ENCODE measurements at regions not wholly inside any gene's neighbourhood (a gene's known extent, or its start where the extent isn't known, plus 50 kb on each side); places are given as distances from the start of the nearest gene placed in this dataset.

GRCh38 chr21:31570824-31571566 is 88.5 kb upstream of the SOD1 start:
- H3K27ac Mint-ChIP-seq: no peak overlapping the region
- no peak for TF ChIP-seq CTCF (IDR thresholded peaks at IDR 0.05; ENCODE audit: unreplicated experiment)
- peaks cover 3% of the 10 kb centered on the region for H3K27me3 Mint-ChIP-seq
- peaks cover 6% of the 10 kb centered on the region for H3K4me1 Mint-ChIP-seq (ENCODE audit: low read depth)
- H3K4me3 Mint-ChIP-seq (ENCODE audit: low read depth): no peak overlapping the region
- peaks cover 4% of the 10 kb centered on the region for H3K36me3 Mint-ChIP-seq (ENCODE audit: insufficient read depth)
- H3K9me3 Mint-ChIP-seq (ENCODE audit: low read depth): peaks cover 8% of the 10 kb centered on the region
- DNase-seq (ENCODE audit: low spot score, unreplicated experiment): no peak

- no peak for DNase-seq (ENCODE audit: low spot score, unreplicated experiment)
- H3K4me1 Mint-ChIP-seq (ENCODE audit: low read depth): peaks cover 8% of the 10 kb centered on the region
- H3K4me3 Mint-ChIP-seq (ENCODE audit: low read depth): no peak overlapping the region
- no peak for TF ChIP-seq CTCF (IDR thresholded peaks at IDR 0.05; ENCODE audit: unreplicated experiment)
- H3K27ac Mint-ChIP-seq: no peak overlapping the region
- peaks cover 1% of the 10 kb centered on the region for H3K36me3 Mint-ChIP-seq (ENCODE audit: insufficient read depth)
- H3K9me3 Mint-ChIP-seq (ENCODE audit: low read depth): no peaks in the 10 kb centered on the region
- peaks cover 3% of the 10 kb centered on the region for H3K27me3 Mint-ChIP-seq
These were observed 92.9 kb upstream of the SOD1 start for GRCh38 chr21:31566611-31567010.

- Mint-ChIP-seq H3K27ac (no peak overlapping the region), H3K9me3 (ENCODE audit: low read depth) (no peaks in the 10 kb centered on the region), H3K36me3 (ENCODE audit: insufficient read depth) (peaks cover 1% of the 10 kb centered on the region), H3K4me1 (ENCODE audit: low read depth) (peaks cover 8% of the 10 kb centered on the region), H3K27me3 (peaks cover 3% of the 10 kb centered on the region), H3K4me3 (ENCODE audit: low read depth) (no peak overlapping the region)
- peak; percentile 25 for TF ChIP-seq CTCF (IDR thresholded peaks at IDR 0.05; ENCODE audit: unreplicated experiment)
- no peak for DNase-seq (ENCODE audit: low spot score, unreplicated experiment)
These were observed 93.4 kb upstream of the SOD1 start for GRCh38 chr21:31566064-31566463.

- Mint-ChIP-seq H3K36me3 (ENCODE audit: insufficient read depth) (peaks cover 1% of the 10 kb centered on the region), H3K4me3 (ENCODE audit: low read depth) (no peak overlapping the region), H3K27ac (no peak overlapping the region), H3K9me3 (ENCODE audit: low read depth) (no peaks in the 10 kb centered on the region), H3K27me3 (peaks cover 3% of the 10 kb centered on the region), H3K4me1 (ENCODE audit: low read depth) (peaks cover 15% of the 10 kb centered on the region)
- TF ChIP-seq CTCF (IDR thresholded peaks at IDR 0.05; ENCODE audit: unreplicated experiment): no peak
- DNase-seq (ENCODE audit: low spot score, unreplicated experiment): no peak
These were observed 95.1 kb upstream of the SOD1 start for GRCh38 chr21:31564439-31564838.

GRCh38 chr21:31560479-31560878 is 99.0 kb upstream of the SOD1 start:
- Mint-ChIP-seq H3K4me1 (ENCODE audit: low read depth) (peaks cover 21% of the 10 kb centered on the region), H3K27me3 (peaks cover 5% of the 10 kb centered on the region), H3K9me3 (ENCODE audit: low read depth) (no peaks in the 10 kb centered on the region), H3K36me3 (ENCODE audit: insufficient read depth) (peaks cover 1% of the 10 kb centered on the region), H3K27ac (peak overlapping the region; percentile 96), H3K4me3 (ENCODE audit: low read depth) (peak overlapping the region; percentile 86)
- TF ChIP-seq CTCF (IDR thresholded peaks at IDR 0.05; ENCODE audit: unreplicated experiment): no peak
- no peak for DNase-seq (ENCODE audit: low spot score, unreplicated experiment)

Measured in progenitor cell of endocrine pancreas (in vitro differentiated cells).